IPS-20b (cell line): ENCODE measurements at regions not wholly inside any gene's neighbourhood (a gene's known extent, or its start where the extent isn't known, plus 50 kb on each side); places are given as distances from the start of the nearest gene placed in this dataset.

ENCODE experiments used
- H3K27ac ChIP-seq: one replicate; pipeline ENCODE4 v1.5.1; 2013; ENCODE audit warnings: low read length
- H3K27me3 ChIP-seq: 2 replicates; pipeline ENCODE4 v1.6.1; 2013; ENCODE audit warnings: mild to moderate bottlenecking, low read length, inconsistent platforms; ENCODE audit not compliant: insufficient read depth
- H3K36me3 ChIP-seq: 2 replicates; pipeline ENCODE4 v1.6.1; 2013; ENCODE audit warnings: low read depth, mild to moderate bottlenecking, inconsistent platforms, low read length, moderate library complexity; ENCODE audit not compliant: insufficient read depth
- H3K4me1 ChIP-seq: 2 replicates; pipeline ENCODE4 v1.6.1; 2013; ENCODE audit warnings: mild to moderate bottlenecking, control low read depth, inconsistent platforms, low read length, moderate library complexity; ENCODE audit not compliant: insufficient read depth
- H3K4me3 ChIP-seq: 2 replicates; pipeline ENCODE4 v1.5.1; 2013; ENCODE audit warnings: mild to moderate bottlenecking, low read length, inconsistent platforms
- H3K9ac ChIP-seq: 2 replicates; pipeline ENCODE4 v1.6.1; 2013; ENCODE audit warnings: low read depth, mild to moderate bottlenecking, inconsistent platforms, low read length, moderate library complexity
- H3K9me3 ChIP-seq: 2 replicates; pipeline ENCODE4 v1.6.1; 2013; ENCODE audit warnings: mild to moderate bottlenecking, low read depth, low read length, inconsistent platforms; ENCODE audit not compliant: insufficient read depth

DNA sequence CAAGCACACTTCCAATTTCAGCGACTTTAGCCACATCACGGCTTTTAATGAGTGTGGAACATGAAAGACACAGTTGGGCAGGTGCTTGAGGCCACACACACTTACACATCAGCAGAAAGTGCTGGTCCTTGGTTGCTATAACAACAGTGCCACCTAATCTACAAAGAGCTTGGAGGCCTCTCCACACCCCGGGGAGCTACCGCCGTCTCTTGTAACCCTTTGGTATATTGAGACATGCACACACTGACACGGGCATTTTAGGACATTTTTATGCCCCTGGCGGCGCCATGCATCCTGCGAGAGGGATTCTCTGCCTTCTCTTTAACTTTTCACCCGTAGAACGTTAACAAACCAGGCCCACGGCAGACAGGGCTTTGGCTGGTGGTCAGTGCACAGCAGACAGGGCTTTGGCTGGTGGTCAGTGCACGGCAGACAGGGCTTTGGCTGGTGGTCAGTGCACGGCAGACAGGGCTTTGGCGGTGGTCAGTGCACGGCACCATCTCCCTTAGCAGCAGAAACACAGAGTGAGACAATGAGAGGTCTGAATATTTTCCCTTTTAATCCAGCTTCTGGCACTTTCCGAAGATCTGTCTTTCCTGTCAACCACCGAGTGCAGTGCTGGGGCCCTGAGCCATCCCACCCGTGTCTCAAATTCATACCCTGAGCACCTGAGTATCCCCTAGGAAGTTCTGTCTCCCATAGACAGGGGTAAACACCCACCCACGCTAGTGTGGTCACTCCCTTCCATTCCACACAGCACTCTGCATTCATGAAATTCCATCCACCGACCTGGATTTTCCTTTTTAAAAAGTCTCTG is 116.6 kb upstream of the RPS6KA2 start:
- no peaks in the 10 kb centered on the region for H3K9me3 ChIP-seq
- H3K27ac ChIP-seq = no peak overlapping the region
- no peak overlapping the region for H3K4me3 ChIP-seq
- no peaks in the 10 kb centered on the region for H3K27me3 ChIP-seq
- peaks cover 10% of the 10 kb centered on the region; the same call in 1 of the 2 replicates for H3K4me1 ChIP-seq
- no peak overlapping the region for H3K9ac ChIP-seq
- no peaks in the 10 kb centered on the region for H3K36me3 ChIP-seq

DNA sequence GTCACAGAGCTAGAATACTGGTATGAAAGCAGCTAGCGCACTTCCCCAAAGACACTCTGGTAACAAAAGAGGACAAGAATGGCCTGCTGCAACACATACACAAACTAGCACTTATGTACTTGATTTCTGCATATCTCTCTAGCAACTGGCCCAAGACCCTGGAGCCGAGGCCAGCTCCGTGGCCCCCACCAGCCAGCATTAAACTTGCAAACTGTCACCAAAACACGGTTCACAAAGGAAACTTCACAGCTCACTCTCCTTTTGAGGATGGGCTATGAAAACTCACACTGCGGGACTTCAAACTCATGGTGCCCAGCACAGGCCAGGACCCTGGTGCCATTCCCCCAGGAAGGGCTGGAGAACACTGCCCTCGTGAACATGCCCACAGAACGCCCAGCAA is 115.9 kb upstream of the RPS6KA2 start:
- Histone ChIP-seq H3K4me3 (no peak overlapping the region), H3K36me3 (no peaks in the 10 kb centered on the region), H3K27me3 (no peaks in the 10 kb centered on the region), H3K27ac (no peak overlapping the region), H3K9ac (no peak overlapping the region), H3K9me3 (no peaks in the 10 kb centered on the region), H3K4me1 (peaks cover 10% of the 10 kb centered on the region; the same call in 1 of the 2 replicates)

DNA sequence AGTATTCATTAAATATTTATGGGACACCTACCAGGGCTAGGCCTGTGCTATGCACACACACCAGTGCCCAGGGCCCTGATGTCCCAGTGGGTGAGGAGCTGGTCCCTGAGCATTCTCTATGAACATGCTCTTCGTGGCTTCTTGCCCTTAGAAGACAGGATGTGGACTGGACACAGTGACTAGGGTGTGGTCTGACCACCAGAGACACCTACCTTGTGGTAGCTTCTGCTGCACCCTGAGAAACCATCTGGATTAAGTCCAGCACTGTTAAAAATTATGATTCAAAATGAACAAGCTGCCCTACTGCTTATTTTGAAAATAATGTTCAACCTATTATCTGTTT is 112.9 kb upstream of the RPS6KA2 start:
- H3K9ac ChIP-seq = no peak overlapping the region
- no peaks in the 10 kb centered on the region for H3K36me3 ChIP-seq
- H3K27ac ChIP-seq = no peak overlapping the region
- 0 out of 2 replicates have a peak, but pooled peaks cover 5% of the 10 kb centered on the region for H3K4me1 ChIP-seq
- no peaks in the 10 kb centered on the region for H3K27me3 ChIP-seq
- H3K4me3 ChIP-seq = no peak overlapping the region
- no peaks in the 10 kb centered on the region; the same call in 1 of the 2 replicates for H3K9me3 ChIP-seq

DNA sequence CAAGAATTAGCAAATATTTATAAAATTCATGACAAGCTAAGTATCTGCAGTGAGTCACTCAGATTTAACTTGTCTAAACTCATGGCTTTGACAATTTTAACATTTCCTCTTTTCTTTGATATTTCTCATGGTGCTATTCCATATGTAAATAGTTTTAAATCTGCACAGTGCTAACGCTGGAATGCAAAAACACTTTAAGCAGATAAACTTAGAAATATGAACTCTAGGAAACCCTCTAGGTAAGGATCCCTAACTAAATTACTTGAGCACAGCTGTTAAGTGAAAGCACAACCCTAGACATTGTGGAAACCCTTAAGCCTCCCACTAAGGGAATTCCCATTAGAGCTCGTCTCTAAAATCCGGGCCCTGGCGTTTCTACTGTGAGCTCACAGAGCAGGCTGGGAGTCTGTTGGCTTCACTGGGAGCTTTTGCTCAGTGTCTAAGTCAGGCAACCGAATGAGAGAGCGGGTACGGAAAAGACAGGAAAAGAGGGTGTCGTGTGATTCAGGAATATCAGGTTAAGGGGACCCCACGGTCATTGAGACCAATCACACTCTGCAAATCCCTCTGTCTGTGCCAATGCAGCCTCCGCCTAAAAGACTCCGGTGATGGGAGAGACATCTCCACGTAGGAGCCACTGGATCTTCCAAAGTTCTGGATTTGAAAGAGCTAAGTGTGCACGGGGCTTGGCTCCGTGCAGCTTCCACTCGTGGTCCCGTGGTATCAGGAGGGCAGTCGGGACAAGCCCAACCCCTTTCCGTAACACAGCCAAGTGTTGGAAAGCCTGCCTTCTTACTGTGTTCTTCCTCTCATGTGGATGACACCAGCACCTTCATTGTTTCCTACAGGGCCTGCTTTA is 112.3 kb upstream of the RPS6KA2 start:
- H3K27ac ChIP-seq = no peak overlapping the region
- no peaks in the 10 kb centered on the region for H3K36me3 ChIP-seq
- no peak overlapping the region for H3K9ac ChIP-seq
- H3K4me1 ChIP-seq = peaks cover 6% of the 10 kb centered on the region; the same call in 1 of the 2 replicates
- H3K9me3 ChIP-seq = no peaks in the 10 kb centered on the region; the same call in 1 of the 2 replicates
- H3K4me3 ChIP-seq = no peak overlapping the region
- H3K27me3 ChIP-seq = no peaks in the 10 kb centered on the region

DNA sequence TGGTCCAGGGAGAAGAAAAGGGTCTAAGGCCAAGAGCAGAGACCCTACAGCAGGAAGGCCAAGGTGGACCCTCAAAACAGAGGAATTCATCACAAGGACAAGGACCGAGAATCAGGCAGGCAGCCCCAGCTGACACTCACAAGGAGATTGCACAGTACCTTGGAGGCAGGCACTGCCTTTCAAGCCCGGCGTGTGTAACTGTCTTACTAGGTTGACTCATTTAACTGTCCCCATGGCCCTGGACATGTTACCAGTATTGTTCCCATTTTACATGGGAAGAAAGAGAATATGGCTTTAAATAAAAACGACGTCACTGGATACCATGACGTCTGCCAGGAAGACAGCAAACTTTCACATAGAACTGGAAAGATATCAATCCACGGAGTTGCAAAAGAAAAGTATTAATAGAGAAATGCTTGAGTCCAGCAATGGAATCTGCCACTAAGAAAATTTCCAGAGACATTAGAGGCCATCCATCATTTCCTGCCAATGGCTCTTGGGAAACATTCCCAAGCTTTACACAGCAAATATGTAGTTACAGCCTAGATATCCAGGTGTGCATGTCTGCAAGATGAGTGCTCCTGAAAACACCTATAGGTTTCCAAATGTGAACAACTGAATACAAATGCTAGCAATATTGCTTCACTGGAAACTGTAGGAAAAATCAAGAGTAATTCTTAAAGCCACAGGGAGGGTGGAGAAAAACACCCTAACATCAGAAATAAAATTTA is 111.5 kb upstream of the RPS6KA2 start:
- H3K36me3 ChIP-seq = no peaks in the 10 kb centered on the region
- peaks cover 13% of the 10 kb centered on the region; the same call in 1 of the 2 replicates for H3K4me1 ChIP-seq
- no peaks in the 10 kb centered on the region for H3K27me3 ChIP-seq
- no peak overlapping the region for H3K4me3 ChIP-seq
- H3K9ac ChIP-seq = no peak overlapping the region
- H3K27ac ChIP-seq = no peak overlapping the region
- H3K9me3 ChIP-seq = no peaks in the 10 kb centered on the region; the same call in 1 of the 2 replicates

GRCh38 chr6:166737261-166737660 is 110.2 kb upstream of the RPS6KA2 start:
- Histone ChIP-seq H3K4me1 (peaks cover 13% of the 10 kb centered on the region; the same call in 1 of the 2 replicates), H3K9me3 (no peaks in the 10 kb centered on the region; the same call in 1 of the 2 replicates), H3K27me3 (no peaks in the 10 kb centered on the region), H3K9ac (no peak overlapping the region), H3K4me3 (no peak overlapping the region), H3K36me3 (no peaks in the 10 kb centered on the region), H3K27ac (no peak overlapping the region)

GRCh38 chr6:166736634-166737033 is 109.6 kb upstream of the RPS6KA2 start:
- Histone ChIP-seq H3K27me3 (no peaks in the 10 kb centered on the region), H3K4me1 (peaks cover 13% of the 10 kb centered on the region; the same call in 1 of the 2 replicates), H3K36me3 (no peaks in the 10 kb centered on the region), H3K9me3 (no peaks in the 10 kb centered on the region; the same call in 1 of the 2 replicates), H3K4me3 (no peak overlapping the region), H3K27ac (no peak overlapping the region), H3K9ac (no peak overlapping the region)

DNA sequence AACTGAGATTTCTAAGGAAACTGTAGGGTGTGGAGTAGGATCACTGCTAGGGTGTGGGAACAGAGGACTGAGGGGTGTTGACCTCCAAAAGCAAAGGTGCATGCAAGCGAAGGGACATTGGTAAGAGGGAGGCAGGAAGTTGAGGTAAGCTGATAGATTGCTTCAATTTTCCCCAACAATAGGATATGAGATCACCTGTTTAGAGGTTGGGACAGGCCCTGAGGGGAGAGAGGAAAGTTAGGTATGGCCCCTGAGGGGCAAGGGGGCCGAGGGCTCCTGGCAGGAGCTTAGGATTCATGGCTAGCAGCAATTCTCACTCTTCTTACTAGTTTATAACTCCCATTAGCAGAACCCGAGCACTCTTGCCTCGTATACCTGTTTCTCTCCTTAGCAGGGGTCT is 106.8 kb upstream of the RPS6KA2 start:
- Histone ChIP-seq H3K4me1 (peaks cover 13% of the 10 kb centered on the region; the same call in 1 of the 2 replicates), H3K9ac (no peak overlapping the region), H3K9me3 (no peaks in the 10 kb centered on the region; the same call in 1 of the 2 replicates), H3K36me3 (no peaks in the 10 kb centered on the region), H3K27ac (no peak overlapping the region), H3K27me3 (no peaks in the 10 kb centered on the region), H3K4me3 (no peak overlapping the region)

DNA sequence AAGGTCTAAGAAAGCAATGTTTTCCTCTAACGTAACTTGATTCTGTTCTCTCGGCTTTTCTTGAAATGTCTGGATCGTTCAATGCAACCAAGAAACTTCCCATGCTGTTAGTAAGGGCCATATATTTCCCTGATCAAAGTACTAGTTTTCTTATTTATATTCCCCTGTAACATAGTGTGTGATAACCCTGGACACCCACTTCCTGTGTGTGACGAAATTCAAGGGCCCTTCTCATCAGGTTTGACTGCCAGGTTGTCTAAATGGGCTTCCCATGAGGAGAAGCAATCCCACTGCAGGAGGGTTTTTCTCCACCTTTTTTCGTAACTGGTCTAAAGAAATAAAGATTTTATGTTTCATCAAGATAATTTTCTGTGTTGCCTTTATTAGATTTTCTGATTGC is 102.6 kb upstream of the RPS6KA2 start:
- Histone ChIP-seq H3K36me3 (no peaks in the 10 kb centered on the region), H3K27ac (no peak overlapping the region), H3K4me3 (no peak overlapping the region), H3K9me3 (no peaks in the 10 kb centered on the region), H3K9ac (no peak overlapping the region), H3K4me1 (peaks cover 8% of the 10 kb centered on the region; the same call in 1 of the 2 replicates), H3K27me3 (no peaks in the 10 kb centered on the region)

GRCh38 chr6:166728884-166729530 is 102.0 kb upstream of the RPS6KA2 start:
- Histone ChIP-seq H3K27ac (no peak overlapping the region), H3K4me3 (no peak overlapping the region), H3K9ac (no peak overlapping the region), H3K4me1 (peaks cover 4% of the 10 kb centered on the region; the same call in 1 of the 2 replicates), H3K36me3 (no peaks in the 10 kb centered on the region), H3K27me3 (no peaks in the 10 kb centered on the region), H3K9me3 (no peaks in the 10 kb centered on the region)

- no peak overlapping the region for H3K4me3 ChIP-seq
- H3K36me3 ChIP-seq = no peaks in the 10 kb centered on the region
- no peak overlapping the region for H3K27ac ChIP-seq
- no peaks in the 10 kb centered on the region for H3K4me1 ChIP-seq
- no peaks in the 10 kb centered on the region for H3K27me3 ChIP-seq
- no peaks in the 10 kb centered on the region for H3K9me3 ChIP-seq
- no peak overlapping the region for H3K9ac ChIP-seq
These were observed 99.2 kb upstream of the RPS6KA2 start for GRCh38 chr6:166726201-166726600.
